ENCODE measurements at regions not wholly inside any gene's neighbourhood (a gene's known extent, or its start where the extent isn't known, plus 50 kb on each side); places are given as distances from the start of the nearest gene placed in this dataset.

GRCh38 chr3:117172426-117172825 is 462.8 kb downstream of the TUSC7 start:
- Mint-ChIP-seq H3K9me3 (ENCODE audit: unreplicated experiment) (no peaks in the 10 kb centered on the region), H3K4me3 (ENCODE audit: unreplicated experiment) (no peak overlapping the region), H3K4me1 (ENCODE audit: low read depth, unreplicated experiment) (no peaks in the 10 kb centered on the region), H3K27ac (ENCODE audit: unreplicated experiment) (no peak overlapping the region), H3K36me3 (ENCODE audit: low read depth, unreplicated experiment) (no peaks in the 10 kb centered on the region), H3K27me3 (ENCODE audit: low read depth, unreplicated experiment) (no peaks in the 10 kb centered on the region)
- Histone ChIP-seq H3K36me3 (ENCODE audit: insufficient read depth, low read length) (no peaks in the 10 kb centered on the region), H3K27me3 (ENCODE audit: insufficient read depth, low read length) (no peaks in the 10 kb centered on the region), H4K20me1 (ENCODE audit: insufficient read depth, low read length) (no peaks in the 10 kb centered on the region), H3K9me3 (ENCODE audit: insufficient read depth, low read depth, low read length) (no peaks in the 10 kb centered on the region), H3K4me2 (ENCODE audit: low read length) (no peak overlapping the region), H2AFZ (ENCODE audit: low read depth, low read length) (no peak overlapping the region), H3K79me2 (ENCODE audit: insufficient read depth, low read length) (no peaks in the 10 kb centered on the region), H3K4me3 (ENCODE audit: insufficient read depth, low read depth, low read length) (no peak overlapping the region), H3K4me1 (ENCODE audit: insufficient read depth, low read length) (no peaks in the 10 kb centered on the region), H3K9ac (ENCODE audit: low read length) (no peak overlapping the region), H3K27ac (ENCODE audit: low read depth, low read length) (no peak overlapping the region)
- FAIRE-seq = no peak
- DNase-seq (ENCODE audit: low read depth) = no peak
- TF ChIP-seq CTCF (IDR thresholded peaks at IDR 0.05; ENCODE audit: insufficient read depth, low read depth, low read length) (no peak), EZH2 (IDR thresholded peaks at IDR 0.05; ENCODE audit: insufficient read depth, low read length) (no peak)

- H3K4me1 ChIP-seq (ENCODE audit: insufficient read depth, low read length) = no peaks in the 10 kb centered on the region
- no peak for TF ChIP-seq CTCF (IDR thresholded peaks at IDR 0.05; ENCODE audit: insufficient read depth, low read depth, low read length)
- FAIRE-seq (no peak), DNase-seq (ENCODE audit: low read depth) (no peak)
- H3K4me3 Mint-ChIP-seq (ENCODE audit: unreplicated experiment) = no peak overlapping the region
- no peaks in the 10 kb centered on the region for H3K36me3 Mint-ChIP-seq (ENCODE audit: low read depth, unreplicated experiment)
- no peaks in the 10 kb centered on the region for H3K36me3 ChIP-seq (ENCODE audit: insufficient read depth, low read length)
- H3K27ac ChIP-seq (ENCODE audit: low read depth, low read length) = no peak overlapping the region
- no peak overlapping the region for H3K27ac Mint-ChIP-seq (ENCODE audit: unreplicated experiment)
- no peaks in the 10 kb centered on the region for H3K79me2 ChIP-seq (ENCODE audit: insufficient read depth, low read length)
- H3K4me3 ChIP-seq (ENCODE audit: insufficient read depth, low read depth, low read length) = no peak overlapping the region
- no peaks in the 10 kb centered on the region for H3K9me3 Mint-ChIP-seq (ENCODE audit: unreplicated experiment)
- H4K20me1 ChIP-seq (ENCODE audit: insufficient read depth, low read length) = no peaks in the 10 kb centered on the region
- no peak overlapping the region for H2AFZ ChIP-seq (ENCODE audit: low read depth, low read length)
- no peaks in the 10 kb centered on the region for H3K9me3 ChIP-seq (ENCODE audit: insufficient read depth, low read depth, low read length)
- H3K4me1 Mint-ChIP-seq (ENCODE audit: low read depth, unreplicated experiment) = peaks cover 6% of the 10 kb centered on the region
- no peak overlapping the region for H3K4me2 ChIP-seq (ENCODE audit: low read length)
- no peak overlapping the region for H3K9ac ChIP-seq (ENCODE audit: low read length)
- no peaks in the 10 kb centered on the region for H3K27me3 ChIP-seq (ENCODE audit: insufficient read depth, low read length)
- peaks cover 1% of the 10 kb centered on the region for H3K27me3 Mint-ChIP-seq (ENCODE audit: low read depth, unreplicated experiment)
These were observed 471.6 kb downstream of the TUSC7 start for GRCh38 chr3:117181222-117181621.

GRCh38 chr3:117184574-117184973 is 475.0 kb downstream of the TUSC7 start:
- Histone ChIP-seq H2AFZ (ENCODE audit: low read depth, low read length) (no peak overlapping the region), H3K9me3 (ENCODE audit: insufficient read depth, low read depth, low read length) (no peaks in the 10 kb centered on the region), H3K27ac (ENCODE audit: low read depth, low read length) (no peak overlapping the region), H3K36me3 (ENCODE audit: insufficient read depth, low read length) (no peaks in the 10 kb centered on the region), H3K27me3 (ENCODE audit: insufficient read depth, low read length) (no peaks in the 10 kb centered on the region), H3K79me2 (ENCODE audit: insufficient read depth, low read length) (no peaks in the 10 kb centered on the region), H3K4me3 (ENCODE audit: insufficient read depth, low read depth, low read length) (no peak overlapping the region), H3K9ac (ENCODE audit: low read length) (no peak overlapping the region), H3K4me1 (ENCODE audit: insufficient read depth, low read length) (no peaks in the 10 kb centered on the region), H3K4me2 (ENCODE audit: low read length) (no peak overlapping the region), H4K20me1 (ENCODE audit: insufficient read depth, low read length) (no peaks in the 10 kb centered on the region)
- no peak for FAIRE-seq
- TF ChIP-seq CTCF (IDR thresholded peaks at IDR 0.05; ENCODE audit: insufficient read depth, low read depth, low read length) (no peak), EZH2 (IDR thresholded peaks at IDR 0.05; ENCODE audit: insufficient read depth, low read length) (no peak)
- Mint-ChIP-seq H3K4me3 (ENCODE audit: unreplicated experiment) (no peak overlapping the region), H3K27ac (ENCODE audit: unreplicated experiment) (peak overlapping the region; percentile 19), H3K36me3 (ENCODE audit: low read depth, unreplicated experiment) (no peaks in the 10 kb centered on the region), H3K27me3 (ENCODE audit: low read depth, unreplicated experiment) (no peaks in the 10 kb centered on the region), H3K9me3 (ENCODE audit: unreplicated experiment) (no peaks in the 10 kb centered on the region), H3K4me1 (ENCODE audit: low read depth, unreplicated experiment) (peaks cover 6% of the 10 kb centered on the region)
- DNase-seq (ENCODE audit: low read depth) = peak; percentile 76

Measured in astrocyte (in vitro differentiated cells and primary cell).